NCI-H82 treated with DMSO at 0.1 percent for 48 hours (cell line): ENCODE measurements at regions not wholly inside any gene's neighbourhood (a gene's known extent, or its start where the extent isn't known, plus 50 kb on each side); places are given as distances from the start of the nearest gene placed in this dataset.

Source experiments
- DNase-seq: peaks from one replicate; lab custom pipeline; 2025; ENCODE audit not compliant: unreplicated experiment; lab: John Stamatoyannopoulos, UW

GRCh38 chr18:51711298-51711889 is 513.9 kb upstream of the MEX3C start:
- DNase-seq, result no peak

GRCh38 chr18:51712821-51713220 is 515.3 kb upstream of the MEX3C start:
- DNase-seq, result no peak

- DNase-seq, result no peak
Observed at GRCh38 chr18:51716277-51716676, 518.8 kb upstream of the MEX3C start.

- DNase-seq, result no peak
Observed at GRCh38 chr18:51721388-51721787, 523.9 kb upstream of the MEX3C start.

- no peak for DNase-seq
Observed at GRCh38 chr18:51721996-51722395, 524.5 kb upstream of the MEX3C start.

GRCh38 chr18:51724790-51725721 is 527.6 kb upstream of the MEX3C start:
- DNase-seq, result no peak

- no peak for DNase-seq
Observed at GRCh38 chr18:51726614-51727013, 529.1 kb upstream of the MEX3C start.

GRCh38 chr18:51727780-51728179 is 530.3 kb upstream of the MEX3C start:
- DNase-seq, result no peak

- no peak for DNase-seq
Observed at GRCh38 chr18:51731070-51731469, 533.6 kb upstream of the MEX3C start.

- DNase-seq, result no peak
Observed at GRCh38 chr18:51734576-51734975, 537.1 kb upstream of the MEX3C start.

GRCh38 chr18:51739044-51739666 is 541.7 kb upstream of the MEX3C start:
- DNase-seq, result no peak

- DNase-seq, result no peak
Observed at GRCh38 chr18:51751901-51752300, 554.4 kb upstream of the MEX3C start.

GRCh38 chr18:51753365-51754057 is 556.0 kb upstream of the MEX3C start:
- DNase-seq, result no peak

GRCh38 chr18:51754566-51754965 is 557.1 kb upstream of the MEX3C start:
- DNase-seq, result no peak

GRCh38 chr18:51757255-51757924 is 559.9 kb upstream of the MEX3C start:
- DNase-seq, result no peak

GRCh38 chr18:51762373-51762772 is 564.9 kb upstream of the MEX3C start:
- DNase-seq, result no peak

GRCh38 chr18:51765606-51766360 is 568.3 kb upstream of the MEX3C start:
- peak; percentile 62 for DNase-seq

- DNase-seq, result no peak
Observed at GRCh38 chr18:51767293-51767692, 569.8 kb upstream of the MEX3C start.

GRCh38 chr18:51778115-51778514 is 561.9 kb upstream of the DCC start:
- no peak for DNase-seq

GRCh38 chr18:51789871-51790270 is 550.1 kb upstream of the DCC start:
- no peak for DNase-seq
